AG09309 (cell line): ENCODE measurements at regions not wholly inside any gene's neighbourhood (a gene's known extent, or its start where the extent isn't known, plus 50 kb on each side); places are given as distances from the start of the nearest gene placed in this dataset.

ENCODE experiments used
- DNase-seq: peaks from one replicate; pipeline ENCODE4 v3.0.0-alpha.2; 2010; ENCODE audit warnings: low read depth
- H3K4me3 ChIP-seq: 2 replicates; pipeline ENCODE4 v1.5.1; 2011; ENCODE audit warnings: mild to moderate bottlenecking, low read depth, low read length, moderate library complexity; ENCODE audit not compliant: control insufficient read depth
- CTCF ChIP-seq: IDR thresholded peaks from 2 replicates; pipeline ENCODE4 v1.5.1; 2011; ENCODE audit warnings: mild to moderate bottlenecking, low read depth, low read length, inconsistent platforms; ENCODE audit not compliant: insufficient read depth, control insufficient read depth; ENCODE audit errors: missing control alignments

GRCh38 chr11:93073508-93074280 lies 104.2 kb downstream of the MTNR1B start:
- H3K4me3 ChIP-seq, result no peak overlapping the region
- DNase-seq, result no peak
- no peak for TF ChIP-seq CTCF

GRCh38 chr11:93074352-93074751 lies 104.9 kb downstream of the MTNR1B start:
- TF ChIP-seq CTCF, result no peak
- no peak overlapping the region for H3K4me3 ChIP-seq
- no peak for DNase-seq

- no peak overlapping the region for H3K4me3 ChIP-seq
- TF ChIP-seq CTCF, result no peak
- no peak for DNase-seq
Observed at GRCh38 chr11:93075782-93076181, 106.3 kb downstream of the MTNR1B start.

- TF ChIP-seq CTCF, result no peak
- DNase-seq, result no peak
- no peak overlapping the region for H3K4me3 ChIP-seq
Observed at GRCh38 chr11:93080146-93080759, 110.8 kb downstream of the MTNR1B start.

- no peak for TF ChIP-seq CTCF
- no peak overlapping the region for H3K4me3 ChIP-seq
- DNase-seq, result no peak
Observed at GRCh38 chr11:93081694-93082093, 112.2 kb downstream of the MTNR1B start.

GRCh38 chr11:93082900-93083299 lies 113.4 kb downstream of the MTNR1B start:
- no peak for DNase-seq
- H3K4me3 ChIP-seq, result no peak overlapping the region
- TF ChIP-seq CTCF, result no peak
